WTC11 (cell line): ENCODE measurements at regions not wholly inside any gene's neighbourhood (a gene's known extent, or its start where the extent isn't known, plus 50 kb on each side); places are given as distances from the start of the nearest gene placed in this dataset.

ENCODE experiments used
- ATAC-seq: fragments of 200-7000 bp; cut with Tn5 transposase; 2 replicates; pipeline ENCODE4 v1.10.0; 2021; ENCODE audit warnings: mild to moderate bottlenecking, moderate library complexity
- CTCF ChIA-PET: fragments of 300-600 bp; sonication (Branson Sonifier 250); formaldehyde crosslinking; loops from one replicate; lab custom pipeline; 2021; ENCODE audit warnings: antibody characterized with exemption; lab: Charles Lee
- POLR2A ChIA-PET: fragments of 350-600 bp; sonication (Branson Sonifier 250); formaldehyde crosslinking; loops from one replicate; lab custom pipeline; 2021; ENCODE audit warnings: antibody characterized with exemption; lab: Charles Lee
- DNase-seq: peaks from one replicate; pipeline ENCODE4 v3.0.0; 2021; ENCODE audit warnings: low spot score
- H3K27ac Mint-ChIP-seq: 2 replicates; pipeline ENCODE4 v1.8.0; 2021; ENCODE audit warnings: mixed read lengths
- H3K27me3 Mint-ChIP-seq: 2 replicates; pipeline ENCODE4 v1.8.0; 2021; ENCODE audit warnings: low read depth, mild to moderate bottlenecking, moderate library complexity, mixed read lengths
- H3K36me3 Mint-ChIP-seq: 2 replicates; pipeline ENCODE4 v1.8.0; 2021; ENCODE audit warnings: mixed read lengths
- H3K4me1 Mint-ChIP-seq: 2 replicates; pipeline ENCODE4 v1.8.0; 2022; ENCODE audit warnings: mixed read lengths
- H3K4me3 Mint-ChIP-seq: 2 replicates; pipeline ENCODE4 v1.8.0; 2021; ENCODE audit warnings: mild to moderate bottlenecking, moderate library complexity, mixed read lengths
- H3K9me3 Mint-ChIP-seq: 2 replicates; pipeline ENCODE4 v1.8.0; 2021; ENCODE audit warnings: mixed read lengths
- AFF4 ChIP-seq: sonication (generic); formaldehyde crosslinking; IDR thresholded peaks from 2 replicates; pipeline ENCODE4 v1.8.1; 2023; ENCODE audit warnings: mild to moderate bottlenecking, missing genetic modification reagents, borderline replicate concordance
- AR ChIP-seq: fragments of 250-450 bp; sonication (Bioruptor Pico); IDR thresholded peaks from 2 replicates; pipeline ENCODE4 v1.9.0; 2021; ENCODE audit warnings: mild to moderate bottlenecking
- CBFB ChIP-seq: sonication (generic); formaldehyde crosslinking; IDR thresholded peaks from 2 replicates; pipeline ENCODE4 v1.8.1; 2022; ENCODE audit warnings: mild to moderate bottlenecking, low read depth, missing genetic modification reagents
- GRHL2 ChIP-seq: fragments of 250-450 bp; sonication (Bioruptor Pico); IDR thresholded peaks from 2 replicates; pipeline ENCODE4 v1.8.0; 2022; ENCODE audit warnings: mild to moderate bottlenecking, moderate library complexity; ENCODE audit not compliant: insufficient replicate concordance, severe bottlenecking
- HMGA2 ChIP-seq: fragments of 250-450 bp; sonication (Bioruptor Pico); IDR thresholded peaks from 2 replicates; pipeline ENCODE4 v1.4.0; 2021; ENCODE audit warnings: mild to moderate bottlenecking, moderate library complexity
- NFE2L1 ChIP-seq: sonication (generic); formaldehyde crosslinking; IDR thresholded peaks from 2 replicates; pipeline ENCODE4 v1.8.1; 2023; ENCODE audit warnings: missing genetic modification reagents
- NR3C1 ChIP-seq: sonication (generic); formaldehyde crosslinking; conservative IDR thresholded peaks from 2 replicates; pipeline ENCODE4 v1.8.1; 2023; ENCODE audit warnings: low read depth, mild to moderate bottlenecking, missing genetic modification reagents
- RELA ChIP-seq: sonication (generic); formaldehyde crosslinking; IDR thresholded peaks from 2 replicates; pipeline ENCODE4 v1.8.1; 2022; ENCODE audit warnings: missing genetic modification reagents, mild to moderate bottlenecking, borderline replicate concordance
- STAT6 ChIP-seq: sonication (generic); formaldehyde crosslinking; conservative IDR thresholded peaks from 2 replicates; pipeline ENCODE4 v1.8.1; 2023; ENCODE audit warnings: mild to moderate bottlenecking, low read depth, missing genetic modification reagents, moderate library complexity
- ZNF138 ChIP-seq: sonication (generic); formaldehyde crosslinking; conservative IDR thresholded peaks from 2 replicates; pipeline ENCODE4 v1.8.1; 2022; ENCODE audit warnings: mild to moderate bottlenecking, moderate library complexity, missing genetic modification reagents
- ZNF281 ChIP-seq: sonication (generic); formaldehyde crosslinking; IDR thresholded peaks from 2 replicates; pipeline ENCODE4 v1.8.0; 2023; ENCODE audit warnings: mild to moderate bottlenecking, missing genetic modification reagents
- ZNF671 ChIP-seq: fragments of 250-450 bp; sonication (Bioruptor Pico); IDR thresholded peaks from 2 replicates; pipeline ENCODE4 v1.8.0; 2021; ENCODE audit warnings: mild to moderate bottlenecking

GRCh38 chr5:26518065-26518464 lies 520.3 kb downstream of the CDH9 start (continued):
- TF ChIP-seq NFE2L1 (CRISPR knock-in tag): no peak
- no peak for TF ChIP-seq GRHL2 (CRISPR knock-in tag)
- TF ChIP-seq ZNF138 (CRISPR knock-in tag): no peak
- TF ChIP-seq HMGA2: no peak
- no peak for TF ChIP-seq NR3C1 (CRISPR knock-in tag)
- TF ChIP-seq RELA (CRISPR knock-in tag): no peak
- no peak for TF ChIP-seq ZNF281 (CRISPR knock-in tag)
- TF ChIP-seq CBFB (CRISPR knock-in tag): no peak
- TF ChIP-seq STAT6 (CRISPR knock-in tag): no peak
- no peak for TF ChIP-seq AFF4 (CRISPR knock-in tag)
- no peak for TF ChIP-seq AR (CRISPR knock-in tag)

GRCh38 chr5:26498972-26499371 lies 539.4 kb downstream of the CDH9 start:
- no peak for TF ChIP-seq AFF4 (CRISPR knock-in tag)
- no peak for TF ChIP-seq ZNF671 (CRISPR knock-in tag)
- DNase-seq: no peak
- H3K9me3 Mint-ChIP-seq: peaks cover 29% of the 10 kb centered on the region
- H3K27ac Mint-ChIP-seq: no peak overlapping the region
- peaks cover 28% of the 10 kb centered on the region for H3K36me3 Mint-ChIP-seq
- ChIA-PET CTCF (no interaction called here), POLR2A (no interaction called here)
- peaks cover 5% of the 10 kb centered on the region; the same call in 1 of the 2 replicates for H3K4me1 Mint-ChIP-seq
- no peaks in the 10 kb centered on the region for H3K27me3 Mint-ChIP-seq
- no peak for ATAC-seq
- H3K4me3 Mint-ChIP-seq: no peak overlapping the region
